Astrocyte of the cerebellum (primary cell): ENCODE measurements at regions not wholly inside any gene's neighbourhood (a gene's known extent, or its start where the extent isn't known, plus 50 kb on each side); places are given as distances from the start of the nearest gene placed in this dataset.

Experiments
- DNase-seq: peaks from one replicate; pipeline ENCODE4 v3.0.0-alpha.2; 2011; ENCODE audit warnings: low read depth
- H3K4me3 ChIP-seq: 2 replicates; pipeline ENCODE4 v1.5.1; 2011; ENCODE audit warnings: mild to moderate bottlenecking, low read depth, low read length, moderate library complexity
- CTCF ChIP-seq: IDR thresholded peaks from 2 replicates; pipeline ENCODE4 v1.5.1; 2012; ENCODE audit warnings: low read length, low read depth, moderate library complexity, mild to moderate bottlenecking; ENCODE audit errors: missing control alignments
- in situ Hi-C: cut with HindIII; loops from 2 replicates; pipeline ENCODE4 v1.10.0; 2017; ENCODE audit warnings: low sequenced_read_pairs

- in situ Hi-C loops, result no loop called here
Measured at GRCh38 chr6:157756708-157757429, 66.2 kb upstream of the SNX9 start.

GRCh38 chr6:157757430-157758403, 65.3 kb upstream of the SNX9 start:
- in situ Hi-C loops, result no loop called here
- no peak overlapping the region for H3K4me3 ChIP-seq
- TF ChIP-seq CTCF, result no peak
- DNase-seq, result no peak

More at GRCh38 chr6:157756708-157757429, 66.2 kb upstream of the SNX9 start:
- peak; percentile 53 for DNase-seq
- peak; percentile 80 for TF ChIP-seq CTCF
- H3K4me3 ChIP-seq, result no peak overlapping the region

- TF ChIP-seq CTCF, result no peak
- in situ Hi-C loops, result no loop called here
- H3K4me3 ChIP-seq, result no peak overlapping the region
- no peak for DNase-seq
Measured at GRCh38 chr6:157758516-157759023, 64.5 kb upstream of the SNX9 start.

GRCh38 chr6:157759028-157759427, 64.0 kb upstream of the SNX9 start:
- in situ Hi-C loops, result no loop called here
- no peak for TF ChIP-seq CTCF
- no peak for DNase-seq
- no peak overlapping the region for H3K4me3 ChIP-seq

- no peak for DNase-seq
- H3K4me3 ChIP-seq, result no peak overlapping the region
- TF ChIP-seq CTCF, result no peak
- in situ Hi-C loops, result no loop called here
Measured at GRCh38 chr6:157760137-157760536, 62.9 kb upstream of the SNX9 start.

GRCh38 chr6:157760589-157761330, 62.3 kb upstream of the SNX9 start:
- no peak for TF ChIP-seq CTCF
- no peak overlapping the region for H3K4me3 ChIP-seq
- DNase-seq, result peak; percentile 78
- in situ Hi-C loops, result no loop called here
